DOHH2 (cell line): ENCODE measurements at regions not wholly inside any gene's neighbourhood (a gene's known extent, or its start where the extent isn't known, plus 50 kb on each side); places are given as distances from the start of the nearest gene placed in this dataset.

Experiments
- EZH2phosphoT487 ChIP-seq: fragments of 200-600 bp; sonication (generic); IDR thresholded peaks from 2 replicates; pipeline ENCODE4 v1.6.1; 2017; ENCODE audit warnings: borderline replicate concordance, mild to moderate bottlenecking, antibody characterized with exemption, low read length, moderate library complexity, mixed read lengths
- TF ChIP-seq, protein P1 (sequence below): fragments of 200-600 bp; sonication (generic); IDR thresholded peaks from one replicate; pipeline ENCODE4 v1.5.1; 2014; ENCODE audit warnings: antibody characterized with exemption, mild to moderate bottlenecking, low read depth, low read length; ENCODE audit not compliant: poor library complexity, severe bottlenecking

DNA sequence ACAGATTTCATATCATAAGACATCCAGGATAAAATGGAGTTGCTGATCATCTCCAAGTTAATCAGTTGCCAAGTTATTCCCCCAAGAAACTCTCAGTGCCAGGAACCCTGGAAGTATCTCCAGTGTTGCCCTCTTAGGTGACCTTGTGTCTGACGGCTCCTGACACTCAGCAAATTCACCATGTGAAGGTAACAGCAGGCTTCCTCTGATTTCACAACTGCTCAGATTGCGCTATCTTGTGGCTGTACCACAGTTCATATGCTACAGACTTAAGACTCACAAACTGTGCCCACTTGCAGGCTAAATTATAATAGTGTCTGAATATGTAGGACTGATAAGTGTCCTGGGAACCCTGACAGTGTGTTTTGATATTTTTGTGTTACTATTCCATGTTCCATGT, 186.6 kb upstream of the OPRM1 start:
- TF ChIP-seq, protein P1, sequence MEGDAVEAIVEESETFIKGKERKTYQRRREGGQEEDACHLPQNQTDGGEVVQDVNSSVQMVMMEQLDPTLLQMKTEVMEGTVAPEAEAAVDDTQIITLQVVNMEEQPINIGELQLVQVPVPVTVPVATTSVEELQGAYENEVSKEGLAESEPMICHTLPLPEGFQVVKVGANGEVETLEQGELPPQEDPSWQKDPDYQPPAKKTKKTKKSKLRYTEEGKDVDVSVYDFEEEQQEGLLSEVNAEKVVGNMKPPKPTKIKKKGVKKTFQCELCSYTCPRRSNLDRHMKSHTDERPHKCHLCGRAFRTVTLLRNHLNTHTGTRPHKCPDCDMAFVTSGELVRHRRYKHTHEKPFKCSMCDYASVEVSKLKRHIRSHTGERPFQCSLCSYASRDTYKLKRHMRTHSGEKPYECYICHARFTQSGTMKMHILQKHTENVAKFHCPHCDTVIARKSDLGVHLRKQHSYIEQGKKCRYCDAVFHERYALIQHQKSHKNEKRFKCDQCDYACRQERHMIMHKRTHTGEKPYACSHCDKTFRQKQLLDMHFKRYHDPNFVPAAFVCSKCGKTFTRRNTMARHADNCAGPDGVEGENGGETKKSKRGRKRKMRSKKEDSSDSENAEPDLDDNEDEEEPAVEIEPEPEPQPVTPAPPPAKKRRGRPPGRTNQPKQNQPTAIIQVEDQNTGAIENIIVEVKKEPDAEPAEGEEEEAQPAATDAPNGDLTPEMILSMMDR = no peak
- no peak for TF ChIP-seq EZH2phosphoT487
